ENCODE measurements at regions not wholly inside any gene's neighbourhood (a gene's known extent, or its start where the extent isn't known, plus 50 kb on each side); places are given as distances from the start of the nearest gene placed in this dataset.

DNA sequence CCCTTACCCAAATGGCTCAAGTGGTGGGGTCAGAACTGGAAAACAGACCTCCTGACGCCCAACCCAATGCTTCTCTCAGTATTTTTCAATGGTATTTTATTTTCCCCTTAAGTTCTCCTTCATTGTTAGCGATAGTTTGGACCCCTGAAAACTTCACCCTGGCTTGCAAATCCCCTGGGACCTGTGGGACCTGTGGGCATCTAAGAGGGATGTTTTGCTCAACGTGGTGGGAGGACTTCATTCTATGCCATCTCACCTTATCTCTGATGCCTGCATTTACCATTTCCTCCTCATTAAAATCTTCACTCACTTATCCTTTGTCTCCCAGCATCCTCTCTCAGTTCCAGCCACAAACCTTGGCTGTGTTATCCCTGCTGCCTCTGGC, 59.4 kb upstream of the GZMB start:
- no peak for DNase-seq

DNA sequence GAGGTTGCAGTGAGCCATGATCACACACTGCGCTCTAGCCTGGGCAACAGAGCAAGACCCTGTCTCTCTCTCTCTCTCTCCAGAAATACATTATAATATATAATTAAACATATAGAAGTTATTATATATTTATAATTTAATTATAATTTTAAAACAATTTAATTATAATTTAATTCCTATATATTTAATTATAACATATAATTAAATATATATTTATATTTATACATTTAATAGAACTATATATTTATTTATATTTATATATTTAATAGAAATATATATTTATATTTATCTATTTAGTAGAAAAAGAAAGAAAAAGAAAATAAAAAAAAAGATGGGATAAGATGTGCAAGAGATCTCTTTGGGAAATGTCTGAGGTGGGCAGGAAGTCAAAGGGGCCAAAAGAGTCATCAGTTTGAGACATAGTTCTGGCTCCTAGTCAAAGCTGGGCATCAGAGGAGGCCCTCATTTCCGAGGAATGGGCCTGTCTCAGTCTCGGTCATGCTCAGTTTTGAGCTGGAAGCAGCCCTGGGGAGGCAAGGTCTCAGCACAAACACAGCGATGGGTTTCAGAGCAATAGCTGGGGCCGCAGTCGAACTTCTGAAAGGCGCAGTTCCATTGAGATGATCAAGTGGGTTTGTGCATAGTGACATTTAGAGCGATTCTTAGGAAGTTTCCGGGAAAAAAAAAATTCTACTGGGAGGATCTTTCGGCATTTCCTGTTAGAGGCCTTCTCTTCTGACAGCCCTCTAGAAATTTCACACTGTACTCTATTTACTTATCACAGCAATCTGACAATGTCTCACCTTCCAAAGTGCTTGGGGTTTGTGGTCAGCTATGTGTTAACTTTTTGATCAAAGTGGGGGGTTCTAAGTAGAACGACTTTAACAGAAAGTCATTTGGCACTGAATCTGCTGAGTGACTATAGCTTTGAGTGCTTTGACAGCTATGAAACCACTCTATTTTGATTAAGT, 58.7 kb upstream of the GZMB start:
- DNase-seq, result no peak

- no peak for DNase-seq
Observed at GRCh38 chr14:24690492-24690891, 56.5 kb upstream of the GZMB start.

DNA sequence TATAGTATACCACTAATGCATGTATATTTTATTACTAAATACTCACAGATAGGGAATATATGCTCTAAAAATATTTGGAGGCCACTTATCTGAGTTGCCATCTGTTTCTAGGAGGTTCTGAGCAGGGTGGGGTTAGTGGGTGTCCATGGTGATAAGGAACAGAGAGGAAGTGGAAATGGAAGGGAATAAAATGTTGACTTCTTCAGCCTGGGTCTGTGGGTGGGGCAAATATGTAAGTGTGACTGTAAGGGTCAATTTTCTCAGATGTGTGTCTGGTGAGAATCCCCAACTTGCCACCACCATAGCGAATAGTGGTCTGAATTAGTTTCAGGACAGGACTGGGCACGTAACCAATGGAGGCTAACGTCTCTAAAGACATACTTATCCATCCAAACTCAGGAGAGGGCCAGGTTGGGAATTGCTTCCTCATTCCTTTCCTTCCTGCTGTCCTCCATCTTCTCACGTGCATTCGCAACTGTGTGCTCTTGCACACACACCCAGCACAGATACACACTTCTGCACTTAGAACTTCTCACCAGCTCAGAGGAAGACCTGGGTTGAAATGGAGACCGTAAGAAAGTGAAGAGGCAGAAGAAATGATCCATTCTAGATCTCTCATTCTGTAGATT, 54.2 kb upstream of the GZMB start:
- no peak for DNase-seq
